ENCODE measurements at regions not wholly inside any gene's neighbourhood (a gene's known extent, or its start where the extent isn't known, plus 50 kb on each side); places are given as distances from the start of the nearest gene placed in this dataset.

DNA sequence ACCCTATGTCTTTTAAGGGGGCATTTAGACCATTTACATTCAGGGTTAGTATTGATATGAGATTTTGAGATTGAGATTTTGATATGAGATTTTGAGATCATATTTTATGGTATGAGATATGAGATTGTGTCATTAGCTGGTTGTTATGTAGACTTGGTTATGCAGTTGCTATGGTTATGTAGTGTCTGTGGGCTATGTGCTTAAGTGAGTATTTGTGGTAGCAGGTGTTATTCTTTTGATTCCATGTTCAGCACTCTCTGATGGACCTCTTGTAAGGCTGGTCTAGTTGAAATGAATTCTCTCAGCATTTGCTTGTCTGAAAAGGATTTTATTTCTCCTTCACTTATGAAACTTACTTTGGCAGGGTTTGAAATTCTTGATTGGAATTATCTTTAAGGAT, 225.4 kb downstream of the SATB1 start:
- Mint-ChIP-seq H3K9me3 (ENCODE audit: unreplicated experiment) (peaks cover 31% of the 10 kb centered on the region), H3K4me3 (ENCODE audit: unreplicated experiment) (no peak overlapping the region), H3K4me1 (ENCODE audit: unreplicated experiment) (no peaks in the 10 kb centered on the region), H3K27me3 (ENCODE audit: unreplicated experiment) (no peaks in the 10 kb centered on the region), H3K36me3 (ENCODE audit: unreplicated experiment) (peaks cover 2% of the 10 kb centered on the region), H3K27ac (ENCODE audit: unreplicated experiment) (no peak overlapping the region)
- TF ChIP-seq, protein P1, sequence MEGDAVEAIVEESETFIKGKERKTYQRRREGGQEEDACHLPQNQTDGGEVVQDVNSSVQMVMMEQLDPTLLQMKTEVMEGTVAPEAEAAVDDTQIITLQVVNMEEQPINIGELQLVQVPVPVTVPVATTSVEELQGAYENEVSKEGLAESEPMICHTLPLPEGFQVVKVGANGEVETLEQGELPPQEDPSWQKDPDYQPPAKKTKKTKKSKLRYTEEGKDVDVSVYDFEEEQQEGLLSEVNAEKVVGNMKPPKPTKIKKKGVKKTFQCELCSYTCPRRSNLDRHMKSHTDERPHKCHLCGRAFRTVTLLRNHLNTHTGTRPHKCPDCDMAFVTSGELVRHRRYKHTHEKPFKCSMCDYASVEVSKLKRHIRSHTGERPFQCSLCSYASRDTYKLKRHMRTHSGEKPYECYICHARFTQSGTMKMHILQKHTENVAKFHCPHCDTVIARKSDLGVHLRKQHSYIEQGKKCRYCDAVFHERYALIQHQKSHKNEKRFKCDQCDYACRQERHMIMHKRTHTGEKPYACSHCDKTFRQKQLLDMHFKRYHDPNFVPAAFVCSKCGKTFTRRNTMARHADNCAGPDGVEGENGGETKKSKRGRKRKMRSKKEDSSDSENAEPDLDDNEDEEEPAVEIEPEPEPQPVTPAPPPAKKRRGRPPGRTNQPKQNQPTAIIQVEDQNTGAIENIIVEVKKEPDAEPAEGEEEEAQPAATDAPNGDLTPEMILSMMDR (IDR thresholded peaks at IDR 0.05), result no peak
- DNase-seq (ENCODE audit: extremely low spot score, unreplicated experiment), result no peak

DNA sequence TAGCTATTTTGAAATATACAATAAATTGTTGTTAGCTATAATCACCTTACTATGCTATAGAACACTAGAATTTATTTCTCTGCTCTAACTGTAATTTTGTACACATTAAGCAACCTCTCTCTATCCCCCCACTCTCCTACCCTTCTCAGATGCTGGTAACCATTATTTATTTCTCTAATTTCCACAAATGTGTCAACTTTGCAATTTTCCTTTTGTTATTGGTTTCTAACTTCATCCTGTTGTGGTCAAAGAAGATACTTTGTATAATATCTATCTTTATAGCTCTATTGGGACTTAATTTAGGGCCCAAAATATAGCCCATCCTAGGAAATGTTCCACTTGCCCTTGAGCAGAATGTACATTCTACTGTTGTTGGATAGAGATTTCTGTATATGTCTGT, 229.3 kb downstream of the SATB1 start:
- DNase-seq (ENCODE audit: extremely low spot score, unreplicated experiment), result no peak
- Mint-ChIP-seq H3K27ac (ENCODE audit: unreplicated experiment) (no peak overlapping the region), H3K36me3 (ENCODE audit: unreplicated experiment) (peaks cover 2% of the 10 kb centered on the region), H3K4me3 (ENCODE audit: unreplicated experiment) (no peak overlapping the region), H3K9me3 (ENCODE audit: unreplicated experiment) (peaks cover 31% of the 10 kb centered on the region), H3K27me3 (ENCODE audit: unreplicated experiment) (no peaks in the 10 kb centered on the region), H3K4me1 (ENCODE audit: unreplicated experiment) (no peaks in the 10 kb centered on the region)
- TF ChIP-seq, protein P1 (IDR thresholded peaks at IDR 0.05), result no peak

GRCh38 chr3:18194431-18194830, 230.7 kb downstream of the SATB1 start:
- DNase-seq (ENCODE audit: extremely low spot score, unreplicated experiment), result no peak
- Mint-ChIP-seq H3K4me1 (ENCODE audit: unreplicated experiment) (no peaks in the 10 kb centered on the region), H3K9me3 (ENCODE audit: unreplicated experiment) (peaks cover 25% of the 10 kb centered on the region), H3K27ac (ENCODE audit: unreplicated experiment) (no peak overlapping the region), H3K36me3 (ENCODE audit: unreplicated experiment) (no peaks in the 10 kb centered on the region), H3K27me3 (ENCODE audit: unreplicated experiment) (no peaks in the 10 kb centered on the region), H3K4me3 (ENCODE audit: unreplicated experiment) (no peak overlapping the region)
- TF ChIP-seq, protein P1 (IDR thresholded peaks at IDR 0.05), result no peak

- no peaks in the 10 kb centered on the region for H3K4me1 Mint-ChIP-seq (ENCODE audit: unreplicated experiment)
- no peaks in the 10 kb centered on the region for H3K9me3 Mint-ChIP-seq (ENCODE audit: unreplicated experiment)
- H3K27me3 Mint-ChIP-seq (ENCODE audit: unreplicated experiment), result no peaks in the 10 kb centered on the region
- no peak overlapping the region for H3K4me3 Mint-ChIP-seq (ENCODE audit: unreplicated experiment)
- TF ChIP-seq, protein P1 (IDR thresholded peaks at IDR 0.05), result no peak
- no peak for DNase-seq (ENCODE audit: extremely low spot score, unreplicated experiment)
- peaks cover 3% of the 10 kb centered on the region for H3K36me3 Mint-ChIP-seq (ENCODE audit: unreplicated experiment)
- no peak overlapping the region for H3K27ac Mint-ChIP-seq (ENCODE audit: unreplicated experiment)
These were observed 234.5 kb downstream of the SATB1 start for GRCh38 chr3:18190646-18191045.

- H3K4me3 Mint-ChIP-seq (ENCODE audit: unreplicated experiment), result no peak overlapping the region
- H3K36me3 Mint-ChIP-seq (ENCODE audit: unreplicated experiment), result peaks cover 3% of the 10 kb centered on the region
- no peaks in the 10 kb centered on the region for H3K27me3 Mint-ChIP-seq (ENCODE audit: unreplicated experiment)
- H3K4me1 Mint-ChIP-seq (ENCODE audit: unreplicated experiment), result no peaks in the 10 kb centered on the region
- TF ChIP-seq, protein P1 (IDR thresholded peaks at IDR 0.05), result no peak
- no peak overlapping the region for H3K27ac Mint-ChIP-seq (ENCODE audit: unreplicated experiment)
- no peak for DNase-seq (ENCODE audit: extremely low spot score, unreplicated experiment)
- no peaks in the 10 kb centered on the region for H3K9me3 Mint-ChIP-seq (ENCODE audit: unreplicated experiment)
These were observed 235.7 kb downstream of the SATB1 start for GRCh38 chr3:18189282-18190050.
